Calu3 (cell line): ENCODE measurements at regions not wholly inside any gene's neighbourhood (a gene's known extent, or its start where the extent isn't known, plus 50 kb on each side); places are given as distances from the start of the nearest gene placed in this dataset.

Source experiments
- BruUV-seq: library from RNA; stranded (reverse); fragments of 400-500 nt; replicated peaks from 2 replicates; lab custom pipeline; 2021; lab: Mats Ljungman, UMichigan
- CTCF ChIA-PET: fragments of 300-600 bp; sonication (Branson Sonifier 250); formaldehyde crosslinking; loops from one replicate; lab custom pipeline; 2022; ENCODE audit warnings: antibody characterized with exemption; lab: Charles Lee
- DNase-seq: peaks from one replicate; pipeline ENCODE4 v3.0.0; 2022
- H3K27ac Mint-ChIP-seq: one replicate; pipeline ENCODE4 v1.8.0; 2022; ENCODE audit warnings: mixed read lengths; ENCODE audit not compliant: unreplicated experiment
- H3K27me3 Mint-ChIP-seq: one replicate; pipeline ENCODE4 v1.8.0; 2022; ENCODE audit warnings: mixed read lengths; ENCODE audit not compliant: unreplicated experiment
- H3K36me3 Mint-ChIP-seq: one replicate; pipeline ENCODE4 v1.8.0; 2022; ENCODE audit warnings: mild to moderate bottlenecking, moderate library complexity, mixed read lengths; ENCODE audit not compliant: insufficient read depth, unreplicated experiment
- H3K4me1 Mint-ChIP-seq: one replicate; pipeline ENCODE4 v1.8.0; 2022; ENCODE audit warnings: mild to moderate bottlenecking, low read depth, mixed read lengths; ENCODE audit not compliant: unreplicated experiment
- H3K4me3 Mint-ChIP-seq: one replicate; pipeline ENCODE4 v1.8.0; 2022; ENCODE audit warnings: mild to moderate bottlenecking, low read depth, moderate library complexity, mixed read lengths; ENCODE audit not compliant: unreplicated experiment
- H3K9me3 Mint-ChIP-seq: one replicate; pipeline ENCODE4 v1.8.0; 2022; ENCODE audit warnings: low read depth, mixed read lengths; ENCODE audit not compliant: unreplicated experiment
- CTCF ChIP-seq: fragments of 200-600 bp; IDR thresholded peaks from one replicate; pipeline ENCODE4 v1.8.0; 2022; ENCODE audit warnings: antibody characterized with exemption; ENCODE audit not compliant: unreplicated experiment
- intact Hi-C: fragments of 100-400 bp; cut with micrococcal nuclease; formaldehyde crosslinking; loops from one replicate; pipeline ENCODE4 v1.10.0; 2022; ENCODE audit not compliant: unreplicated experiment

- CTCF ChIA-PET: interaction anchor here (1.3 kb wide), 1 partner anchor 8 kb away, joined by 5 read pairs; no protein-coding TSS in a partner anchor
- DNase-seq: no peak
- intact Hi-C loops: no loop called here
- Mint-ChIP-seq H3K4me1 (peaks cover 20% of the 10 kb centered on the region), H3K9me3 (peaks cover 2% of the 10 kb centered on the region), H3K27ac (no peak overlapping the region), H3K4me3 (no peak overlapping the region), H3K36me3 (no peaks in the 10 kb centered on the region), H3K27me3 (no peaks in the 10 kb centered on the region)
- BruUV-seq: no TSS peak
- TF ChIP-seq CTCF: no peak
Measured at GRCh38 chr7:17027143-17027788, 145.5 kb upstream of the AGR3 start.

GRCh38 chr7:17027789-17028152, 146.0 kb upstream of the AGR3 start:
- intact Hi-C loops: no loop called here
- no TSS peak for BruUV-seq
- Mint-ChIP-seq H3K4me3 (no peak overlapping the region), H3K4me1 (peaks cover 20% of the 10 kb centered on the region), H3K36me3 (no peaks in the 10 kb centered on the region), H3K27ac (no peak overlapping the region), H3K9me3 (no peaks in the 10 kb centered on the region), H3K27me3 (no peaks in the 10 kb centered on the region)
- no peak for TF ChIP-seq CTCF
- CTCF ChIA-PET: interaction anchor here (1.3 kb wide), 1 partner anchor 8 kb away, joined by 5 read pairs; no protein-coding TSS in a partner anchor
- no peak for DNase-seq

- Mint-ChIP-seq H3K36me3 (peaks cover 4% of the 10 kb centered on the region), H3K27ac (no peak overlapping the region), H3K4me1 (peaks cover 28% of the 10 kb centered on the region), H3K4me3 (no peak overlapping the region), H3K9me3 (no peaks in the 10 kb centered on the region), H3K27me3 (no peaks in the 10 kb centered on the region)
- CTCF ChIA-PET: interaction anchor here (0.6 to 1.5 kb wide), 3 partner anchors 20 to 46 kb away, joined by 3 to 4 read pairs (median 3); no protein-coding TSS in a partner anchor
- DNase-seq: no peak
- TF ChIP-seq CTCF: no peak
- intact Hi-C loops: no loop called here
- BruUV-seq: no TSS peak
Measured at GRCh38 chr7:17029150-17029549, 147.4 kb upstream of the AGR3 start.

- CTCF ChIA-PET: interaction anchor here (0.6 kb wide), 1 partner anchor 48 kb away, joined by 7 read pairs; no protein-coding TSS in a partner anchor
- DNase-seq: no peak
- H3K27ac Mint-ChIP-seq: no peak overlapping the region
- intact Hi-C loops: no loop called here
- no peaks in the 10 kb centered on the region for H3K27me3 Mint-ChIP-seq
- TF ChIP-seq CTCF: no peak
- no peaks in the 10 kb centered on the region for H3K9me3 Mint-ChIP-seq
- peaks cover 32% of the 10 kb centered on the region for H3K4me1 Mint-ChIP-seq
- H3K4me3 Mint-ChIP-seq: no peak overlapping the region
- no TSS peak for BruUV-seq
- peaks cover 4% of the 10 kb centered on the region for H3K36me3 Mint-ChIP-seq
Measured at GRCh38 chr7:17030559-17030958, 148.8 kb upstream of the AGR3 start.
